AG10803 (cell line): ENCODE measurements at regions not wholly inside any gene's neighbourhood (a gene's known extent, or its start where the extent isn't known, plus 50 kb on each side); places are given as distances from the start of the nearest gene placed in this dataset.

ENCODE experiments used
- DNase-seq: peaks from one replicate; pipeline ENCODE4 v3.0.0; 2010; ENCODE audit warnings: low read depth
- H3K4me3 ChIP-seq: 2 replicates; pipeline ENCODE4 v1.5.1; 2011; ENCODE audit warnings: mild to moderate bottlenecking, low read length, control low read depth
- TF ChIP-seq, protein P1 (sequence below): conservative IDR thresholded peaks from 2 replicates; pipeline ENCODE4 v1.5.1; 2011; ENCODE audit warnings: mild to moderate bottlenecking, low read length, control low read depth, inconsistent platforms

DNA sequence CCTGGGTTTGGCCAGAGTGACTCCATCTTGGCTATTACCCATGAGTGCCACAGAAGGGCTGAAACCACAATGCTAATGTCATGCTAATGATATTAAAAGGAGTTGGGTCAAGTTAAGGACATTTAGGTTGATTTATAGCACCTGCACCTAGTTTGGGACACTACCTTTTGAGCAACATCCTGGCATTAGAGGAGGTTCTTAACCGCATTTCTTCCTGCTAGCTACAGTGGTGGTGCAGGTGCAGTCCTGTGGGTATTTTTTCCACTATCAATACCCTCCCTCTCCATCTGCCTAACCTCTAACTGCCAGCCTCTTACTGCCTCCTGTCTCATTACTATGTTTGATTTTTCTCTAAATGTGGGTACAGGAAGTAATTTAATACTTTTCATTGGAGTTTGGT is 1276.1 kb downstream of the FSTL5 start:
- TF ChIP-seq, protein P1, sequence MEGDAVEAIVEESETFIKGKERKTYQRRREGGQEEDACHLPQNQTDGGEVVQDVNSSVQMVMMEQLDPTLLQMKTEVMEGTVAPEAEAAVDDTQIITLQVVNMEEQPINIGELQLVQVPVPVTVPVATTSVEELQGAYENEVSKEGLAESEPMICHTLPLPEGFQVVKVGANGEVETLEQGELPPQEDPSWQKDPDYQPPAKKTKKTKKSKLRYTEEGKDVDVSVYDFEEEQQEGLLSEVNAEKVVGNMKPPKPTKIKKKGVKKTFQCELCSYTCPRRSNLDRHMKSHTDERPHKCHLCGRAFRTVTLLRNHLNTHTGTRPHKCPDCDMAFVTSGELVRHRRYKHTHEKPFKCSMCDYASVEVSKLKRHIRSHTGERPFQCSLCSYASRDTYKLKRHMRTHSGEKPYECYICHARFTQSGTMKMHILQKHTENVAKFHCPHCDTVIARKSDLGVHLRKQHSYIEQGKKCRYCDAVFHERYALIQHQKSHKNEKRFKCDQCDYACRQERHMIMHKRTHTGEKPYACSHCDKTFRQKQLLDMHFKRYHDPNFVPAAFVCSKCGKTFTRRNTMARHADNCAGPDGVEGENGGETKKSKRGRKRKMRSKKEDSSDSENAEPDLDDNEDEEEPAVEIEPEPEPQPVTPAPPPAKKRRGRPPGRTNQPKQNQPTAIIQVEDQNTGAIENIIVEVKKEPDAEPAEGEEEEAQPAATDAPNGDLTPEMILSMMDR: no peak
- DNase-seq: no peak
- H3K4me3 ChIP-seq: no peak overlapping the region

- no peak for DNase-seq
- H3K4me3 ChIP-seq: no peak overlapping the region
- TF ChIP-seq, protein P1: no peak
Measured at GRCh38 chr4:160894128-160894527, 1269.7 kb downstream of the FSTL5 start.

GRCh38 chr4:160894809-160895208 is 1269.0 kb downstream of the FSTL5 start:
- TF ChIP-seq, protein P1: no peak
- no peak overlapping the region for H3K4me3 ChIP-seq
- no peak for DNase-seq

DNA sequence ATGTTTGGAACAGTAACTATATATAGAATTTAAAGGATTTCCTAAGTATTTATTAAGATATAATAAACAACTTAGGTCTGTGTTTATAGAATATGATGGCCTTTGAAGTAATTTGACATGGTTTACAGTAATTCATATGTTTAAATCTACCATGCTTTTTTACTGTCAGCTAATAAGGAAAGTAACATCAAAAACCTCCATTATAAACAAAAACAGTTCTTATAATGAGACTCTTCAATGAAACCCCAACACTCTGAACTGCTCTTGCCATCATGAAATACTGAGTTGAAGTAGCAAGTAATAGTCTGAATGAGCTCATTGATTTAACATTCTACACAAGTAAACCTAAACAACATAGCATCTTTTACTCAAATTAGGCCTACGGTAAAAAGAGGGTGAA is 1236.5 kb downstream of the FSTL5 start:
- H3K4me3 ChIP-seq: no peak overlapping the region
- no peak for DNase-seq
- TF ChIP-seq, protein P1: no peak

GRCh38 chr4:160928482-160928881 is 1235.3 kb downstream of the FSTL5 start:
- TF ChIP-seq, protein P1: no peak
- H3K4me3 ChIP-seq: no peak overlapping the region
- DNase-seq: no peak

DNA sequence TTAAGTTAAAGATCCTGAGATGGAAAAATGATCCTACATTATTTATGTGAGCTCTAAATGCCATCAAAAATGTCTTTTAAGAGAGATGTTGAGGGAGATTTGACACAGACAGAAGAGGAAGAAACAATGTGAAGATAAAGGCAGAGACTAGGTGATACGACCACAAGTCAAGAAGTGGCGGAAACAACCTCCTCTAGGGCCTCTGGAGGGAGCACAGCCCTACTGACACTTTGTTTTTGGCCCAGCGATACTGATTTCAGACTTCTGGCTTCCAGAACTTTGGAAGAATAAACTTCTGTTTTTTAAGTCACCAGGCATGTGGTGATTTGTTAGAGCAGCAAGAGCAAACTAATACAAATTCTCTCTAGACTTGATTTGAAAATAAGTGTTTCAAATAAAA is 1216.1 kb downstream of the FSTL5 start:
- H3K4me3 ChIP-seq: no peak overlapping the region
- no peak for DNase-seq
- TF ChIP-seq, protein P1: no peak

- no peak for DNase-seq
- TF ChIP-seq, protein P1: no peak
- H3K4me3 ChIP-seq: no peak overlapping the region
Measured at GRCh38 chr4:160956875-160957274, 1206.9 kb downstream of the FSTL5 start.
